Tibial nerve (tissue), 4 donors: ENCODE measurements at regions not wholly inside any gene's neighbourhood (a gene's known extent, or its start where the extent isn't known, plus 50 kb on each side); places are given as distances from the start of the nearest gene placed in this dataset.

ENCODE experiments used
- DNase-seq, 2 donors: peaks; one replicate each; pipeline ENCODE4 v3.0.0-alpha.2; 2019; ENCODE audit warnings: low spot score in 2 of 2
- H3K27ac ChIP-seq, 4 donors: fragments of 200-600 bp; sonication (generic) in 3 of 4; one replicate each; pipeline ENCODE4 v1.5.1; 2017 to 2019; ENCODE audit warnings: mild to moderate bottlenecking in 1 of 4
- H3K27me3 ChIP-seq, 2 donors: fragments of 200-600 bp; sonication (generic) in 1 of 2; one replicate each; pipeline versions ENCODE4 v1.5.1 to v1.6.0; 2017 to 2019
- H3K36me3 ChIP-seq, 3 donors: fragments of 200-600 bp; sonication (generic); one replicate each; pipeline ENCODE4 v1.5.1; 2018 to 2019
- H3K4me1 ChIP-seq, 4 donors: fragments of 200-600 bp; sonication (generic) in 3 of 4; one replicate each; pipeline ENCODE4 v1.5.1; 2017 to 2019
- H3K4me3 ChIP-seq, 4 donors: fragments of 200-600 bp; sonication (generic) in 3 of 4; one replicate each; pipeline ENCODE4 v1.5.1; 2017 to 2019; ENCODE audit warnings: mild to moderate bottlenecking in 1 of 4, moderate library complexity in 1 of 4
- H3K9me3 ChIP-seq, 4 donors: fragments of 200-600 bp; sonication (generic) in 3 of 4; one replicate each; pipeline ENCODE4 v1.5.1; 2017 to 2019
- CTCF ChIP-seq, 5 experiments: fragments of 200-600 bp in 3 of 5; fragments of 450-650 bp in 2 of 5; sonication (generic) in 3 of 5; IDR thresholded peaks; one replicate each; pipeline ENCODE4 v1.5.1; 2016 to 2019; ENCODE audit warnings: antibody characterized with exemption in 5 of 5, mild to moderate bottlenecking in 3 of 5, moderate library complexity in 2 of 5
- EP300 ChIP-seq, 2 donors: sonication (generic); formaldehyde crosslinking; IDR thresholded peaks; one replicate each; pipeline ENCODE4 v1.6.1; 2017; ENCODE audit warnings: antibody characterized with exemption in 2 of 2, mild to moderate bottlenecking in 1 of 2
- POLR2A ChIP-seq, 2 donors: fragments of 450-650 bp; IDR thresholded peaks; one replicate each; pipeline ENCODE4 v1.6.1; 2017; ENCODE audit warnings: antibody characterized with exemption in 2 of 2, mild to moderate bottlenecking in 2 of 2, moderate library complexity in 2 of 2
- WGBS, 2 donors: methylation state at CpG; one replicate each; pipeline ENCODE4 v1.1.5; 2018; 5-methylcytosine and 5-hydroxymethylcytosine counted together

DNA sequence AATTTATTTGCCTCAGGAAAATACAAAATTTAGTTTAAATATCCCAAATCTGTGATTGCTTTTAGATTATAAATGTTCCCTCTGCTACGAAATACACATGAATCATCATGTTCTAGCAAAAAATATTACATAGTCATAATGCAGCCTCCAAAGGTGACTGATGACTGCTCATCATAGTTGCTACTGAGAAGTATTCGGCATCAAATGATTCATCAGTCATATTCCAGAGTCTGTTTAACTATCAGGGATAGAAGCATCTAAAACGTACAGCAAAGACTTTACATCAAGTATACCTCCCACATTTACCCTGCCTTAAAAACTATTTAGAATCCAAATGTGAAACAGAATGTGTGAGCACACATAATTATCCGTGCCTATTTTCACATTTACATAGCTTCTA lies 626.0 kb downstream of the CDH26 start:
- Histone ChIP-seq H3K27ac (peak overlapping the region in 2 of 4 donors; percentile 15 to 53), H3K27me3 (no peaks in the 10 kb centered on the region), H3K4me1 (peaks cover 0 to 34% (median 3%) of the 10 kb centered on the region in 4 donors), H3K36me3 (no peaks in the 10 kb centered on the region), H3K4me3 (no peak overlapping the region), H3K9me3 (no peaks in the 10 kb centered on the region)
- DNase-seq: no peak
- TF ChIP-seq EP300 (IDR thresholded peaks at IDR 0.05): no peak
- TF ChIP-seq POLR2A (IDR thresholded peaks at IDR 0.05): no peak
- TF ChIP-seq CTCF (IDR thresholded peaks at IDR 0.05): no peak
- WGBS, 2 donors: 41 to 52% methylated on average over 4 of the region's 4 CpGs

DNA sequence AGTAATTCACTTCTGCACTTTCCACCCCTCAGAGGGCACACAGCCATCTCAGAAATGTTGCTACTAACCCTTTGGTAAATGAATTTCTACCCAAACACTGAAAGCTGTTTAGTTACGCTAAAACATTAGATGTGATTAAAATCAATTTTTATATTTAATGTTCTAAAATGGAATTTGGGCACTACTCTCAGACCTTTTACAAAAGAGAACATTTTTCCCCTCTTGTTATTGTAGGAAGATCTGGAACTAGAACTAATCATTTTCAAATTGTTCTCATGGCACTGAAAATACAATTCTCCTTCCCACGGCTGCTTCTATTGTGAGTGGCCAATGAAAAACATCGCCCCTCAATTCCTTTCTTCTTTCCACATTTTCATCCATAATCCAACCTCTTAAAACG lies 627.4 kb downstream of the CDH26 start:
- H3K9me3 ChIP-seq: no peaks in the 10 kb centered on the region
- H3K36me3 ChIP-seq: no peaks in the 10 kb centered on the region
- DNase-seq: no peak
- TF ChIP-seq EP300 (IDR thresholded peaks at IDR 0.05) (no peak), CTCF (IDR thresholded peaks at IDR 0.05) (no peak), POLR2A (IDR thresholded peaks at IDR 0.05) (no peak)
- H3K4me1 ChIP-seq: peaks cover 0 to 34% (median 3%) of the 10 kb centered on the region in 4 donors
- 62% methylated on average over 4 of the region's 4 CpGs for WGBS, 2 donors
- H3K27me3 ChIP-seq: no peaks in the 10 kb centered on the region
- H3K4me3 ChIP-seq: no peak overlapping the region
- peak overlapping the region in 2 of 4 donors; percentile 15 to 40 for H3K27ac ChIP-seq

- Histone ChIP-seq H3K4me3 (no peak overlapping the region), H3K36me3 (no peaks in the 10 kb centered on the region), H3K27ac (peak overlapping the region in 1 of 4 donors; percentile 15), H3K27me3 (no peaks in the 10 kb centered on the region), H3K4me1 (peaks cover 0 to 34% (median 3%) of the 10 kb centered on the region in 4 donors), H3K9me3 (no peaks in the 10 kb centered on the region)
- 37% methylated on average over 11 of the region's 11 CpGs for WGBS, 2 donors
- peak; percentile 16 to 17 for DNase-seq
- TF ChIP-seq EP300 (IDR thresholded peaks at IDR 0.05) (no peak), CTCF (IDR thresholded peaks at IDR 0.05) (no peak), POLR2A (IDR thresholded peaks at IDR 0.05) (no peak)
Measured at GRCh38 chr20:60586269-60587050, 628.2 kb downstream of the CDH26 start.

GRCh38 chr20:60587986-60588385 lies 629.8 kb downstream of the CDH26 start:
- Histone ChIP-seq H3K9me3 (no peaks in the 10 kb centered on the region), H3K4me3 (no peak overlapping the region), H3K36me3 (no peaks in the 10 kb centered on the region), H3K27ac (no peak overlapping the region), H3K27me3 (no peaks in the 10 kb centered on the region), H3K4me1 (peaks cover 0 to 34% (median 3%) of the 10 kb centered on the region in 4 donors)
- no peak for TF ChIP-seq CTCF (IDR thresholded peaks at IDR 0.05)
- no peak for TF ChIP-seq POLR2A (IDR thresholded peaks at IDR 0.05)
- TF ChIP-seq EP300 (IDR thresholded peaks at IDR 0.05): no peak
- WGBS, 2 donors: 78 to 91% methylated on average over 4 of the region's 4 CpGs
- DNase-seq: no peak

GRCh38 chr20:60589623-60590022 lies 631.4 kb downstream of the CDH26 start:
- TF ChIP-seq CTCF (IDR thresholded peaks at IDR 0.05) (no peak), POLR2A (IDR thresholded peaks at IDR 0.05) (no peak), EP300 (IDR thresholded peaks at IDR 0.05) (no peak)
- Histone ChIP-seq H3K27me3 (no peaks in the 10 kb centered on the region), H3K4me3 (no peak overlapping the region), H3K4me1 (peaks cover 0 to 27% (median 3%) of the 10 kb centered on the region in 4 donors), H3K9me3 (no peaks in the 10 kb centered on the region), H3K36me3 (no peaks in the 10 kb centered on the region), H3K27ac (no peak overlapping the region)
- no peak for DNase-seq
- WGBS, 2 donors: 47 to 56% methylated on average over 3 of the region's 3 CpGs
